Neural progenitor cell (in vitro differentiated cells): ENCODE measurements at regions not wholly inside any gene's neighbourhood (a gene's known extent, or its start where the extent isn't known, plus 50 kb on each side); places are given as distances from the start of the nearest gene placed in this dataset.

ENCODE experiments used
- DNase-seq: peaks from one replicate; pipeline ENCODE4 v3.0.0-alpha.2; 2016; ENCODE audit warnings: low spot score
- H2AFZ ChIP-seq: fragments of 200-600 bp; sonication (generic); replicated peaks from 2 replicates; pipeline ENCODE4 v1.6.1; 2016; ENCODE audit warnings: antibody characterized with exemption
- H3F3A ChIP-seq: fragments of 200-600 bp; sonication (generic); 2 replicates; pipeline ENCODE4 v1.6.1; 2016; ENCODE audit warnings: antibody characterized with exemption, low read depth
- H3K27ac ChIP-seq: fragments of 200-600 bp; sonication (generic); 2 replicates; pipeline ENCODE4 v1.5.1; 2016; ENCODE audit warnings: mild to moderate bottlenecking
- H3K27me3 ChIP-seq: fragments of 200-600 bp; sonication (generic); 2 replicates; pipeline ENCODE4 v1.6.1; 2016; ENCODE audit warnings: mild to moderate bottlenecking, moderate library complexity
- H3K36me3 ChIP-seq: fragments of 200-600 bp; sonication (generic); 2 replicates; pipeline ENCODE4 v1.5.1; 2016
- H3K4me1 ChIP-seq: fragments of 200-600 bp; sonication (generic); 2 replicates; pipeline ENCODE4 v1.6.1; 2016; ENCODE audit warnings: mixed run types
- H3K4me2 ChIP-seq: fragments of 200-600 bp; sonication (generic); 2 replicates; pipeline ENCODE4 v1.6.1; 2016
- H3K4me3 ChIP-seq: fragments of 200-600 bp; sonication (generic); 2 replicates; pipeline ENCODE4 v1.5.1; 2016
- H3K79me2 ChIP-seq: fragments of 200-600 bp; sonication (generic); 2 replicates; pipeline ENCODE4 v1.6.1; 2016; ENCODE audit warnings: low read depth
- H3K9ac ChIP-seq: fragments of 200-600 bp; sonication (generic); 2 replicates; pipeline ENCODE4 v1.6.1; 2016
- H3K9me3 ChIP-seq: fragments of 200-600 bp; sonication (generic); 2 replicates; pipeline ENCODE4 v1.5.1; 2016; ENCODE audit warnings: low read depth
- H4K20me1 ChIP-seq: fragments of 200-600 bp; sonication (generic); 2 replicates; pipeline ENCODE4 v1.6.1; 2016; ENCODE audit warnings: low read depth
- H3K27ac Mint-ChIP-seq: 3 replicates; pipeline ENCODE4 v1.8.0; 2021; ENCODE audit warnings: mixed read lengths
- H3K27me3 Mint-ChIP-seq: 2 replicates; pipeline ENCODE4 v1.8.0; 2022; ENCODE audit warnings: low read depth, mild to moderate bottlenecking, inconsistent platforms, moderate library complexity, mixed read lengths; ENCODE audit not compliant: insufficient read depth
- H3K36me3 Mint-ChIP-seq: 3 replicates; pipeline ENCODE4 v1.8.0; 2021; ENCODE audit warnings: mixed read lengths
- H3K4me1 Mint-ChIP-seq: 3 replicates; pipeline ENCODE4 v1.8.0; 2021; ENCODE audit warnings: mixed read lengths
- H3K4me3 Mint-ChIP-seq: 3 replicates; pipeline ENCODE4 v1.8.0; 2021; ENCODE audit warnings: mild to moderate bottlenecking, moderate library complexity, mixed read lengths
- H3K9me3 Mint-ChIP-seq: 3 replicates; pipeline ENCODE4 v1.8.0; 2020; ENCODE audit warnings: mixed read lengths
- EZH2 ChIP-seq: fragments of 200-600 bp; sonication (generic); IDR thresholded peaks from 2 replicates; pipeline ENCODE4 v1.6.1; 2017; ENCODE audit warnings: antibody characterized with exemption, mild to moderate bottlenecking, moderate library complexity
- EZH2phosphoT487 ChIP-seq: fragments of 200-600 bp; sonication (generic); IDR thresholded peaks from 2 replicates; pipeline ENCODE4 v1.6.1; 2017; ENCODE audit warnings: antibody characterized with exemption
- TF ChIP-seq, protein P1 (sequence below): fragments of 200-600 bp; sonication (generic); IDR thresholded peaks from 2 replicates; pipeline ENCODE4 v1.5.1; 2017; ENCODE audit warnings: antibody characterized with exemption, mild to moderate bottlenecking

- H3K4me1 Mint-ChIP-seq: no peaks in the 10 kb centered on the region
- no peak overlapping the region for H3K9ac ChIP-seq
- no peaks in the 10 kb centered on the region for H3K79me2 ChIP-seq
- no peaks in the 10 kb centered on the region for H3K9me3 ChIP-seq
- no peak for DNase-seq
- H3F3A ChIP-seq: no peaks in the 10 kb centered on the region
- no peaks in the 10 kb centered on the region for H3K4me1 ChIP-seq
- H3K27me3 Mint-ChIP-seq: peaks cover 5% of the 10 kb centered on the region
- TF ChIP-seq, protein P1, sequence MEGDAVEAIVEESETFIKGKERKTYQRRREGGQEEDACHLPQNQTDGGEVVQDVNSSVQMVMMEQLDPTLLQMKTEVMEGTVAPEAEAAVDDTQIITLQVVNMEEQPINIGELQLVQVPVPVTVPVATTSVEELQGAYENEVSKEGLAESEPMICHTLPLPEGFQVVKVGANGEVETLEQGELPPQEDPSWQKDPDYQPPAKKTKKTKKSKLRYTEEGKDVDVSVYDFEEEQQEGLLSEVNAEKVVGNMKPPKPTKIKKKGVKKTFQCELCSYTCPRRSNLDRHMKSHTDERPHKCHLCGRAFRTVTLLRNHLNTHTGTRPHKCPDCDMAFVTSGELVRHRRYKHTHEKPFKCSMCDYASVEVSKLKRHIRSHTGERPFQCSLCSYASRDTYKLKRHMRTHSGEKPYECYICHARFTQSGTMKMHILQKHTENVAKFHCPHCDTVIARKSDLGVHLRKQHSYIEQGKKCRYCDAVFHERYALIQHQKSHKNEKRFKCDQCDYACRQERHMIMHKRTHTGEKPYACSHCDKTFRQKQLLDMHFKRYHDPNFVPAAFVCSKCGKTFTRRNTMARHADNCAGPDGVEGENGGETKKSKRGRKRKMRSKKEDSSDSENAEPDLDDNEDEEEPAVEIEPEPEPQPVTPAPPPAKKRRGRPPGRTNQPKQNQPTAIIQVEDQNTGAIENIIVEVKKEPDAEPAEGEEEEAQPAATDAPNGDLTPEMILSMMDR: no peak
- no peak for TF ChIP-seq EZH2phosphoT487
- TF ChIP-seq EZH2: no peak
- no peak overlapping the region for H3K4me2 ChIP-seq
- H2AFZ ChIP-seq: no peak overlapping the region
- no peak overlapping the region for H3K4me3 ChIP-seq
- H3K9me3 Mint-ChIP-seq: no peaks in the 10 kb centered on the region
- H3K27ac ChIP-seq: no peak overlapping the region
- no peak overlapping the region for H3K27ac Mint-ChIP-seq
- H3K36me3 ChIP-seq: no peaks in the 10 kb centered on the region
- no peak overlapping the region for H3K4me3 Mint-ChIP-seq
- H3K27me3 ChIP-seq: no peaks in the 10 kb centered on the region
- H4K20me1 ChIP-seq: no peaks in the 10 kb centered on the region
- no peaks in the 10 kb centered on the region for H3K36me3 Mint-ChIP-seq
These were observed 114.4 kb downstream of the ZNF518B start for GRCh38 chr4:10342866-10343265.

- H3K4me1 Mint-ChIP-seq: no peaks in the 10 kb centered on the region
- Histone ChIP-seq H3K4me2 (no peak overlapping the region), H3K79me2 (no peaks in the 10 kb centered on the region), H3K4me1 (peaks cover 6% of the 10 kb centered on the region), H3K9ac (no peak overlapping the region), H3F3A (no peaks in the 10 kb centered on the region), H3K9me3 (no peaks in the 10 kb centered on the region), H3K27ac (no peak overlapping the region), H3K27me3 (no peaks in the 10 kb centered on the region), H2AFZ (no peak overlapping the region), H4K20me1 (no peaks in the 10 kb centered on the region), H3K4me3 (no peak overlapping the region), H3K36me3 (no peaks in the 10 kb centered on the region)
- H3K9me3 Mint-ChIP-seq: peaks cover 4% of the 10 kb centered on the region
- H3K4me3 Mint-ChIP-seq: no peak overlapping the region
- peaks cover 2% of the 10 kb centered on the region for H3K27me3 Mint-ChIP-seq
- TF ChIP-seq EZH2 (no peak), EZH2phosphoT487 (no peak)
- TF ChIP-seq, protein P1: no peak
- H3K36me3 Mint-ChIP-seq: no peaks in the 10 kb centered on the region
- DNase-seq: no peak
- H3K27ac Mint-ChIP-seq: no peak overlapping the region
These were observed 120.8 kb downstream of the ZNF518B start for GRCh38 chr4:10336471-10336870.

DNA sequence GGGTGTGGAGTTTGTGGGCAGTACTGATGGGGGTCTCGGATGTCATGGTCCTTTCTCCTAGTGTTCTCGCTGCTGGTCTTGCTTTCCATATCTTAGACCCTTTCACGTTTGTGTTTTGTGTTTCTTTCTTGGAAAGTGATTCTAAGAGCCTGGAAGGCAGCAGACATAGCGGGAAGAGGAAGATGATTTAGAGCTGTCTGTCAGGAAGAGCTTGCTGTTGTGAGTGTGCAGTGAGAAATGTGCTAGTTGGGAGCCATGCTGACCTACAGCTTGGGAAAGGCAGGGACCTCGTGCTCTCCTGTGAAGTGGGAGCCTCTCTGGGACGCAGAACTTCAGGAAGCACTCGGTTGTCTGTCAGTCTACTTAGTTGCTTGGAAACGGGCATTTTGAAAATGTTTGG is 122.2 kb downstream of the ZNF518B start:
- Mint-ChIP-seq H3K27me3 (peaks cover 2% of the 10 kb centered on the region), H3K9me3 (peaks cover 4% of the 10 kb centered on the region), H3K27ac (no peak overlapping the region), H3K4me3 (no peak overlapping the region), H3K4me1 (no peaks in the 10 kb centered on the region), H3K36me3 (no peaks in the 10 kb centered on the region)
- Histone ChIP-seq H3K4me2 (no peak overlapping the region), H3K27ac (no peak overlapping the region), H3K4me1 (peaks cover 6% of the 10 kb centered on the region), H4K20me1 (no peaks in the 10 kb centered on the region), H2AFZ (no peak overlapping the region), H3K27me3 (no peaks in the 10 kb centered on the region), H3K4me3 (no peak overlapping the region), H3K9me3 (no peaks in the 10 kb centered on the region), H3K79me2 (no peaks in the 10 kb centered on the region), H3F3A (no peaks in the 10 kb centered on the region), H3K9ac (no peak overlapping the region), H3K36me3 (no peaks in the 10 kb centered on the region)
- DNase-seq: no peak
- no peak for TF ChIP-seq EZH2
- TF ChIP-seq, protein P1: no peak
- no peak for TF ChIP-seq EZH2phosphoT487
